IPS-18a (cell line): ENCODE measurements at regions not wholly inside any gene's neighbourhood (a gene's known extent, or its start where the extent isn't known, plus 50 kb on each side); places are given as distances from the start of the nearest gene placed in this dataset.
"Not testable (repeated sequence)": the region's sequence is repeated elsewhere in the genome, so short reads cannot be mapped to it uniquely, and the experiment has no call there.

Experiments used
- H3K27ac ChIP-seq: one replicate; pipeline ENCODE4 v1.5.1; 2013; ENCODE audit warnings: low read length
- H3K27me3 ChIP-seq: one replicate; pipeline ENCODE4 v1.6.1; 2013; ENCODE audit warnings: mild to moderate bottlenecking, low read length; ENCODE audit not compliant: control insufficient read depth, insufficient read depth
- H3K36me3 ChIP-seq: one replicate; pipeline ENCODE4 v1.6.1; 2013; ENCODE audit warnings: low read depth, low read length; ENCODE audit not compliant: control insufficient read depth
- H3K4me1 ChIP-seq: one replicate; pipeline ENCODE4 v1.6.1; 2013; ENCODE audit warnings: low read depth, low read length; ENCODE audit not compliant: control insufficient read depth
- H3K4me3 ChIP-seq: one replicate; pipeline ENCODE4 v1.5.1; 2013; ENCODE audit warnings: low read length
- H3K9ac ChIP-seq: one replicate; pipeline ENCODE4 v1.6.1; 2013; ENCODE audit warnings: mild to moderate bottlenecking, low read length, moderate library complexity
- H3K9me3 ChIP-seq: one replicate; pipeline ENCODE4 v1.6.1; 2013; ENCODE audit warnings: low read depth, low read length; ENCODE audit not compliant: control insufficient read depth

DNA sequence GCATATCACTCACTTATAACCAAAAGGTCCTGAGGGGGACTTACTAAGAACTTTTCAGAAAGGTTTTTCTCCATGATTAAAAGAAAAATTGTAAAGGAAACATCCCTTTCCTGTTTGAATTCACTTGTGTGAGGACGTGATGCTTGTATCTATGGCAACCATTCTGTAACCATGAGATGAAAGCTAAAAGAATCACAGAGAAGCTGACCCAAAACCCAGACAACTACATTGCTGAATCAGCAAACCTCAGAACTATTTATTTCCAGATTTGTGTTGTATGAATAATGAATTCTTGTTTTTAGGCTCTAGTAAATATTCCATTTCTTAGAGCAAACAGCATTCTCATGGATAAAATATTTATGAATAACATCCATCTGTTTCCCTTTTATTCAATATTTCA lies 91.2 kb downstream of the RCHY1 start:
- Histone ChIP-seq H3K27ac (no peak overlapping the region), H3K9ac (no peak overlapping the region), H3K4me3 (no peak overlapping the region), H3K4me1 (no peaks in the 10 kb centered on the region), H3K36me3 (no peaks in the 10 kb centered on the region), H3K27me3 (no peaks in the 10 kb centered on the region), H3K9me3 (no peaks in the 10 kb centered on the region)

DNA sequence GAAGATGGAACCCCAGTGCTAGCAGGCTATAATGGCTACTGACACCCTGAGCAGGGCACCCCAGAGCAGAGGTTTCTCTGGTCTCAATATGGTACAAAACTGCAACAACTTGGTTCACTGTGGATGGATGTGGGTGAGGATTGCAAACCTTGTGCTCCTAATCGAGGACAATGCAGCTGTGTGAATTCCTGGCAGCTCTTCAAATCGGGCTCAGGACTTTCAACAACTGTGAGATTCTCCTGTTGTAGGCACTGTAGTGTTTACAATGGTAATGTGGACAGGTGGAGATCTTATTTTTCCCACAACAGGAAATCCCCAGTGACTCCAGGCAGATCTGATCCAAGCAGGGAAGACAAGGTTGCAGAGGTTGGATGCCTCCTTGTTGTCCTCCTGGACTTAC lies 101.5 kb downstream of the RCHY1 start:
- no peak overlapping the region for H3K4me3 ChIP-seq
- H3K27me3 ChIP-seq = no peaks in the 10 kb centered on the region
- peaks cover 4% of the 10 kb centered on the region for H3K9me3 ChIP-seq
- no peaks in the 10 kb centered on the region for H3K4me1 ChIP-seq
- no peaks in the 10 kb centered on the region for H3K36me3 ChIP-seq
- H3K9ac ChIP-seq = no peak overlapping the region
- no peak overlapping the region for H3K27ac ChIP-seq

GRCh38 chr4:75398501-75398900 lies 115.7 kb downstream of the RCHY1 start:
- Histone ChIP-seq H3K27ac (no peak overlapping the region), H3K4me1 (no peaks in the 10 kb centered on the region), H3K9me3 (no peaks in the 10 kb centered on the region), H3K9ac (no peak overlapping the region), H3K27me3 (no peaks in the 10 kb centered on the region), H3K4me3 (no peak overlapping the region), H3K36me3 (no peaks in the 10 kb centered on the region)

GRCh38 chr4:75391489-75392166 lies 122.6 kb downstream of the RCHY1 start:
- H3K9ac ChIP-seq = no peak overlapping the region
- no peak overlapping the region for H3K27ac ChIP-seq
- H3K4me3 ChIP-seq = no peak overlapping the region
- H3K27me3 ChIP-seq = no peaks in the 10 kb centered on the region
- H3K9me3 ChIP-seq = no peaks in the 10 kb centered on the region
- peaks cover 9% of the 10 kb centered on the region for H3K4me1 ChIP-seq
- H3K36me3 ChIP-seq = no peaks in the 10 kb centered on the region

DNA sequence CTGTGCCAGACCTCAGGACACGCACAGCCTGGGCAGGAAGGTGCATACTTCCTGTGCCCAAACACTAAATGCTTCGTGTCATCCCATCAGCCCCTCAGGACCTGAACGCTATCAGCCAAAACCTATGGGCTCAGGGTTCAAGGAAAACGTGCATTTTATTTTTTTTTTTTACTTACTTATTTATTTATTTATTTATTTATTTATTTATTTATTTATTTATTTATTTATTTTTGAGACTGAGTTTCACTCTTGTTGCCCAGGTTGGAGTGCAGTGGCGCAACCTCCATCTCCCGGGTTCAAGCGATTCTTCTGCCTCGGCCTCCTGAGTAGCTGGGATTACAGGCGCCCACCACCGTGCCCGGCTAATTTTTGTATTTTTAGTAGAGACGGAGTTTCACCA lies 127.8 kb downstream of the RCHY1 start:
- not testable (repeated sequence) for H3K9ac ChIP-seq, H3K4me3 ChIP-seq, H3K27me3 ChIP-seq, H3K36me3 ChIP-seq, H3K27ac ChIP-seq, H3K9me3 ChIP-seq, H3K4me1 ChIP-seq

- Histone ChIP-seq H3K9ac (no peak overlapping the region), H3K4me3 (no peak overlapping the region), H3K9me3 (no peaks in the 10 kb centered on the region), H3K27me3 (no peaks in the 10 kb centered on the region), H3K27ac (no peak overlapping the region), H3K4me1 (no peaks in the 10 kb centered on the region), H3K36me3 (no peaks in the 10 kb centered on the region)
Observed at GRCh38 chr4:75385106-75385505, 129.1 kb downstream of the RCHY1 start.

- Histone ChIP-seq H3K27me3 (no peaks in the 10 kb centered on the region), H3K9me3 (peaks cover 3% of the 10 kb centered on the region), H3K9ac (no peak overlapping the region), H3K27ac (no peak overlapping the region), H3K36me3 (no peaks in the 10 kb centered on the region), H3K4me1 (no peaks in the 10 kb centered on the region), H3K4me3 (no peak overlapping the region)
Observed at GRCh38 chr4:75376543-75376942, 137.7 kb downstream of the RCHY1 start.

DNA sequence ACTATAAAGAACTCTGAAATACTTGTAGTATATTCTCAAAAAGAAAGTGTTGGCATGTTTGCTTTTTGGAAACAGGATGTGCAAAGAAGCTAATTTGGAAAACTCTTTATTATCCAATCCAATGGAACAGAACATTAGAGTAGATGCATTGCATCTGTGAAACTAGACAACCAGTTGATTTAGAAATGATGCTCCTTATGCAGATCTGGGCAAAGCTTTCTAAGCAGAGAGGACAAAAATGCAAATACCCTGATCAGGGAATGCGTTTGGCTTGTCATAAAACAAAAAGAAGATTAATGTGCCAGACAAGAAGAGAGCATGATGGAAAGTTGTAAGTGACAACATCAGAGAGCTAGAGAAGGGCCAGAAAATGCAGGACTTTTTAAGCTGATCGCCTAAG lies 142.3 kb downstream of the RCHY1 start:
- Histone ChIP-seq H3K9me3 (no peaks in the 10 kb centered on the region), H3K27me3 (no peaks in the 10 kb centered on the region), H3K9ac (no peak overlapping the region), H3K4me1 (no peaks in the 10 kb centered on the region), H3K4me3 (no peak overlapping the region), H3K36me3 (no peaks in the 10 kb centered on the region), H3K27ac (no peak overlapping the region)

DNA sequence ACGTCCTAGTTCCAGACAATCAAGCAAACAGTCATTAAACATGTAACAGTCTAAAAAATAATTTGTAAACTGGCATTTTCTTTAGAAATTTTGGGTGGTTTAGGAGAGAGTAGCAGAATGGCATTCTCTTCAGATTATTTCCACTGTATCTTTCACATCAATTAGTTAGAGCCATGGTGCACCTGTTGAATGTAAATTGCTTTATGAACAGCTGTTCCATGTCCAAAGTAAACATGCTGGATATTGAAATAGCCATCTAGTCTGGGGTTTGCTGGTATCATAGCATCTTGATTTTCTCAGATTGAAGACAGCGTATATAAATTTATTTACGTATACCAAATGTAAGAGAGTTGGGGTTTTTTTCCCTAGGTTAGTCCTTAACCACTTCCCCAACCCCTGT lies 143.6 kb downstream of the RCHY1 start:
- no peaks in the 10 kb centered on the region for H3K36me3 ChIP-seq
- H3K9me3 ChIP-seq = no peaks in the 10 kb centered on the region
- H3K27ac ChIP-seq = no peak overlapping the region
- no peak overlapping the region for H3K4me3 ChIP-seq
- H3K4me1 ChIP-seq = no peaks in the 10 kb centered on the region
- no peaks in the 10 kb centered on the region for H3K27me3 ChIP-seq
- H3K9ac ChIP-seq = no peak overlapping the region

DNA sequence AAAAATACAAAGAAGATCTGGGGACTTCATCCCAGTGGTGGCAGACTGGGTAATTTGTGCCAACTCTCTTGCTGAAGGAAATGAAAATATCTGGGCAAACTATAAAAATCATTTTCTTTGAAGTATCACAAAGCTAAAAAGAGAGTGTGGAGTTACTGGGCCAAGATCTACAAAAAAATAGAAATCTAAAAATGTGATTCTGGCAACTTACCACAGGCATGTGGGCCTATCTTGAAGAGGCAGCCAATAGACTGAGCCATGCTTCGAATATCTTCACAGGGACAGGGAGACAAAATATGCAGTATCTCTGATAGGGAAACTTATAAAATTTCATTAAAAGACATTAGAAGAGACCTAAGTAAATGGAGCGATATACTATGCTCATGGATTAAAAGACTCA lies 168.8 kb downstream of the RCHY1 start:
- Histone ChIP-seq H3K36me3 (no peaks in the 10 kb centered on the region), H3K4me3 (no peak overlapping the region), H3K4me1 (no peaks in the 10 kb centered on the region), H3K9me3 (no peaks in the 10 kb centered on the region), H3K27me3 (no peaks in the 10 kb centered on the region), H3K9ac (no peak overlapping the region), H3K27ac (no peak overlapping the region)

- H3K4me1 ChIP-seq = no peaks in the 10 kb centered on the region
- H3K36me3 ChIP-seq = no peaks in the 10 kb centered on the region
- H3K9me3 ChIP-seq = no peaks in the 10 kb centered on the region
- no peak overlapping the region for H3K4me3 ChIP-seq
- H3K9ac ChIP-seq = no peak overlapping the region
- H3K27me3 ChIP-seq = no peaks in the 10 kb centered on the region
- H3K27ac ChIP-seq = no peak overlapping the region
Observed at GRCh38 chr4:75344915-75345314, 169.3 kb downstream of the RCHY1 start.

- Histone ChIP-seq H3K9me3 (no peaks in the 10 kb centered on the region), H3K4me1 (no peaks in the 10 kb centered on the region), H3K9ac (no peak overlapping the region), H3K4me3 (no peak overlapping the region), H3K27ac (no peak overlapping the region), H3K36me3 (no peaks in the 10 kb centered on the region), H3K27me3 (no peaks in the 10 kb centered on the region)
Observed at GRCh38 chr4:75343333-75343732, 170.9 kb downstream of the RCHY1 start.
